ENCODE measurements at regions not wholly inside any gene's neighbourhood (a gene's known extent, or its start where the extent isn't known, plus 50 kb on each side); places are given as distances from the start of the nearest gene placed in this dataset.

GRCh38 chr3:23086331-23086730, 116.8 kb upstream of the UBE2E2 start:
- TF ChIP-seq PATZ1 (tag by site-specific recombination; IDR thresholded peaks at IDR 0.05) (no peak), ZNF155 (tag by site-specific recombination; IDR thresholded peaks at IDR 0.05) (no peak), ZNF174 (tag by site-specific recombination; IDR thresholded peaks at IDR 0.05) (no peak), CTCF (tag by site-specific recombination; IDR thresholded peaks at IDR 0.05) (no peak), ZNF561 (tag by site-specific recombination; IDR thresholded peaks at IDR 0.05; ENCODE audit: borderline replicate concordance) (no peak), ZNF37A (tag by site-specific recombination; IDR thresholded peaks at IDR 0.05) (no peak)

Measured in HEK293 (cell line).